GM23248 (cell line): ENCODE measurements at regions not wholly inside any gene's neighbourhood (a gene's known extent, or its start where the extent isn't known, plus 50 kb on each side); places are given as distances from the start of the nearest gene placed in this dataset.

Source experiments
- EZH2 ChIP-seq: fragments of 200-600 bp; sonication (generic); IDR thresholded peaks from 2 replicates; pipeline ENCODE4 v1.6.1; 2018; ENCODE audit warnings: antibody characterized with exemption, mild to moderate bottlenecking; ENCODE audit not compliant: insufficient read depth, poor library complexity, severe bottlenecking
- EZH2phosphoT487 ChIP-seq: fragments of 200-600 bp; sonication (generic); IDR thresholded peaks from 2 replicates; pipeline ENCODE4 v1.6.1; 2018; ENCODE audit warnings: antibody characterized with exemption, moderate library complexity, mild to moderate bottlenecking, low read depth; ENCODE audit not compliant: insufficient read depth

GRCh38 chr16:66043326-66043725 lies 323.2 kb upstream of the CDH5 start:
- TF ChIP-seq EZH2phosphoT487, result no peak
- TF ChIP-seq EZH2, result no peak
